B cell (primary cell): ENCODE measurements at regions not wholly inside any gene's neighbourhood (a gene's known extent, or its start where the extent isn't known, plus 50 kb on each side); places are given as distances from the start of the nearest gene placed in this dataset.

Experiments
- ATAC-seq: fragments of 200-7000 bp; cut with Tn5 transposase; one replicate; pipeline ENCODE4 v1.10.0; 2021; ENCODE audit warnings: low read depth, mild to moderate bottlenecking, moderate number of reproducible peaks, moderate library complexity
- CTCF ChIA-PET: fragments of 350-600 bp; sonication (Branson Sonifier 250); formaldehyde crosslinking; loops from one replicate; lab custom pipeline; 2021; ENCODE audit warnings: antibody characterized with exemption, inconsistent platforms; lab: Charles Lee
- POLR2A ChIA-PET: fragments of 350-600 bp; sonication (Branson Sonifier 250); formaldehyde crosslinking; loops from one replicate; lab custom pipeline; 2021; ENCODE audit warnings: antibody characterized with exemption; lab: Charles Lee
- DNase-seq: peaks from one replicate; pipeline ENCODE4 v3.0.0; 2013
- H2AFZ ChIP-seq: 2 replicates; pipeline ENCODE4 v1.6.1; 2012; ENCODE audit warnings: mild to moderate bottlenecking, low read depth, low read length; ENCODE audit not compliant: insufficient read depth, poor library complexity, severe bottlenecking
- H3K27ac ChIP-seq, 2 donors: 1 replicate in 1 of 2; 2 replicates in 1 of 2; pipeline ENCODE4 v1.5.1; 2012 to 2013; ENCODE audit warnings: low read length in 2 of 2, mild to moderate bottlenecking in 2 of 2, moderate library complexity in 1 of 2
- H3K27me3 ChIP-seq, 4 experiments: fragments of 200-600 bp in 1 of 4; sonication (generic) in 1 of 4; replicated peaks in 1 of 4; 1 replicate in 2 of 4; 2 replicates in 2 of 4; pipeline versions ENCODE4 v1.6.1 to v1.7.0; 2013 to 2016; ENCODE audit warnings: low read length in 3 of 4, mild to moderate bottlenecking in 2 of 4, mixed read lengths in 1 of 4, moderate library complexity in 1 of 4; ENCODE audit not compliant: insufficient read depth in 4 of 4, control insufficient read depth in 3 of 4; ENCODE audit errors: control extremely low read depth in 1 of 4
- H3K36me3 ChIP-seq, 2 experiments: replicated peaks in 1 of 2; 1 replicate in 1 of 2; 2 replicates in 1 of 2; pipeline versions ENCODE4 v1.6.1 to v1.7.1; 2013; ENCODE audit warnings: low read length in 1 of 2; ENCODE audit not compliant: insufficient read depth in 2 of 2, control insufficient read depth in 1 of 2; ENCODE audit errors: control extremely low read depth in 1 of 2, extremely low read depth in 1 of 2
- H3K4me1 ChIP-seq, 2 donors: fragments of 200-600 bp in 1 of 2; sonication (generic) in 1 of 2; 1 replicate in 1 of 2; 2 replicates in 1 of 2; pipeline versions ENCODE4 v1.5.1 to v1.6.1; 2013 to 2017; ENCODE audit warnings: low read length in 2 of 2; ENCODE audit not compliant: control insufficient read depth in 2 of 2, insufficient read depth in 2 of 2
- H3K4me2 ChIP-seq: replicated peaks from 2 replicates; pipeline ENCODE3; 2012; ENCODE audit warnings: mild to moderate bottlenecking, low read depth, low read length; ENCODE audit not compliant: poor library complexity, severe bottlenecking
- H3K4me3 ChIP-seq, 5 experiments: fragments of 200-600 bp in 1 of 5; sonication (generic) in 1 of 5; 1 replicate in 3 of 5; 2 replicates in 2 of 5; pipeline versions ENCODE4 v1.5.1 to v1.7.0; 2011 to 2016; ENCODE audit warnings: low read length in 4 of 5, mild to moderate bottlenecking in 4 of 5, low read depth in 2 of 5, control low read depth in 1 of 5, moderate library complexity in 1 of 5; ENCODE audit not compliant: insufficient read depth in 1 of 5; ENCODE audit errors: control extremely low read depth in 1 of 5, extremely low read depth in 1 of 5
- H3K79me2 ChIP-seq: fragments of 200-600 bp; sonication (generic); one replicate; pipeline ENCODE4 v1.6.0; 2016; ENCODE audit warnings: low read length; ENCODE audit not compliant: control insufficient read depth, insufficient read depth
- H3K9ac ChIP-seq: fragments of 200-600 bp; sonication (generic); 2 replicates; pipeline ENCODE4 v1.6.1; 2017; ENCODE audit warnings: mild to moderate bottlenecking, low read length, moderate library complexity
- H3K9me3 ChIP-seq, 3 donors: one replicate each; pipeline versions ENCODE4 v1.6.1 to v1.7.1; 2013; ENCODE audit warnings: low read length in 2 of 3; ENCODE audit not compliant: control insufficient read depth in 2 of 3, insufficient read depth in 1 of 3; ENCODE audit errors: control extremely low read depth in 1 of 3
- H4K20me1 ChIP-seq: 2 replicates; pipeline ENCODE4 v1.6.0; 2012; ENCODE audit warnings: mild to moderate bottlenecking, low read length; ENCODE audit not compliant: insufficient read depth, control insufficient read depth, poor library complexity, severe bottlenecking
- H3K27ac Mint-ChIP-seq: one replicate; pipeline ENCODE4 v1.8.0; 2021; ENCODE audit warnings: mixed read lengths
- H3K27me3 Mint-ChIP-seq: one replicate; pipeline ENCODE4 v1.8.0; 2021; ENCODE audit warnings: mixed read lengths
- H3K4me1 Mint-ChIP-seq: one replicate; pipeline ENCODE4 v1.8.0; 2021; ENCODE audit warnings: mixed read lengths
- H3K4me3 Mint-ChIP-seq: one replicate; pipeline ENCODE4 v1.8.0; 2021; ENCODE audit warnings: mixed read lengths
- H3K9me3 Mint-ChIP-seq: one replicate; pipeline ENCODE4 v1.8.0; 2022; ENCODE audit warnings: mixed read lengths; ENCODE audit not compliant: insufficient read depth
- CTCF ChIP-seq: fragments of 200-600 bp; IDR thresholded peaks from one replicate; pipeline ENCODE4 v1.8.0; 2022; ENCODE audit warnings: antibody characterized with exemption, mild to moderate bottlenecking
- EZH2 ChIP-seq: IDR thresholded peaks from 2 replicates; pipeline ENCODE4 v1.6.1; 2012; ENCODE audit warnings: borderline replicate concordance, low read depth, mild to moderate bottlenecking, moderate library complexity, low read length; ENCODE audit not compliant: insufficient read depth, poor library complexity, severe bottlenecking
- WGBS: methylation state at CpG from one replicate; pipeline ENCODE4 v1.1.5; 2013; ENCODE audit warnings: missing lambda C conversion rate; ENCODE audit not compliant: insufficient coverage; 5-methylcytosine and 5-hydroxymethylcytosine counted together
- intact Hi-C: fragments of 100-400 bp; cut with micrococcal nuclease; formaldehyde crosslinking; loops from one replicate; pipeline ENCODE4 v1.10.0; 2022

- H3K27me3 Mint-ChIP-seq: no peaks in the 10 kb centered on the region
- Histone ChIP-seq H3K4me1 (no peaks in the 10 kb centered on the region), H3K4me2 (no peak overlapping the region), H3K9ac (no peak overlapping the region), H3K79me2 (no peaks in the 10 kb centered on the region), H3K36me3 (no peaks in the 10 kb centered on the region), H4K20me1 (no peaks in the 10 kb centered on the region), H3K9me3 (no peaks in the 10 kb centered on the region), H3K27ac (no peak overlapping the region), H3K4me3 (no peak overlapping the region), H2AFZ (no peak overlapping the region), H3K27me3 (no peaks in the 10 kb centered on the region)
- ChIA-PET CTCF (no interaction called here), POLR2A (no interaction called here)
- no peaks in the 10 kb centered on the region for H3K4me1 Mint-ChIP-seq
- ATAC-seq (no peak), DNase-seq (no peak)
- no peaks in the 10 kb centered on the region for H3K9me3 Mint-ChIP-seq
- no peak overlapping the region for H3K27ac Mint-ChIP-seq
- no CpG with 5 or more reads among the region's 1 CpG for WGBS
- H3K4me3 Mint-ChIP-seq: no peak overlapping the region
- no peak for TF ChIP-seq CTCF
- no peak for TF ChIP-seq EZH2
- intact Hi-C loops: no loop called here
These were observed 147.7 kb upstream of the SYT10 start for GRCh38 chr12:33587354-33587753.

GRCh38 chr12:33587784-33588712 lies 148.4 kb upstream of the SYT10 start:
- H4K20me1 ChIP-seq: no peaks in the 10 kb centered on the region
- no peaks in the 10 kb centered on the region for H3K36me3 ChIP-seq
- WGBS: 86% methylated on average over 6 of the region's 8 CpGs
- DNase-seq (no peak), ATAC-seq (no peak)
- no peak overlapping the region for H3K4me3 Mint-ChIP-seq
- no peak overlapping the region for H3K27ac ChIP-seq
- H3K27me3 ChIP-seq: no peaks in the 10 kb centered on the region
- intact Hi-C loops: no loop called here
- ChIA-PET POLR2A (no interaction called here), CTCF (interaction anchor here (0.7 kb wide), 1 partner anchor 11 kb away, joined by 3 read pairs; no protein-coding TSS in a partner anchor)
- no peaks in the 10 kb centered on the region for H3K4me1 ChIP-seq
- H3K27ac Mint-ChIP-seq: no peak overlapping the region
- H2AFZ ChIP-seq: no peak overlapping the region
- no peak overlapping the region for H3K4me2 ChIP-seq
- TF ChIP-seq CTCF: no peak
- TF ChIP-seq EZH2: no peak
- H3K79me2 ChIP-seq: no peaks in the 10 kb centered on the region
- no peak overlapping the region for H3K9ac ChIP-seq
- H3K9me3 ChIP-seq: no peaks in the 10 kb centered on the region
- no peaks in the 10 kb centered on the region for H3K4me1 Mint-ChIP-seq
- no peaks in the 10 kb centered on the region for H3K27me3 Mint-ChIP-seq
- H3K4me3 ChIP-seq: no peak overlapping the region
- H3K9me3 Mint-ChIP-seq: no peaks in the 10 kb centered on the region
